NB4 (cell line): ENCODE measurements at regions not wholly inside any gene's neighbourhood (a gene's known extent, or its start where the extent isn't known, plus 50 kb on each side); places are given as distances from the start of the nearest gene placed in this dataset.
A peak's percentile ranks its signal among the peaks of the same experiment; 100 is the strongest.

Source experiments
- DNase-seq: peaks from one replicate; pipeline ENCODE4 v3.0.0; 2010; ENCODE audit warnings: low read depth
- H3K4me3 ChIP-seq: one replicate; pipeline ENCODE4 v1.5.1; 2011; ENCODE audit warnings: mild to moderate bottlenecking, low read depth, low read length, moderate library complexity
- CTCF ChIP-seq: IDR thresholded peaks from one replicate; pipeline ENCODE4 v1.5.1; 2012; ENCODE audit warnings: low read depth, low read length
- MAX ChIP-seq: IDR thresholded peaks from 2 replicates; pipeline ENCODE4 v1.6.1; 2011; ENCODE audit warnings: low read depth, low read length
- MYC ChIP-seq: IDR thresholded peaks from 2 replicates; pipeline ENCODE4 v1.6.1; 2011; ENCODE audit warnings: low read depth, low read length
- POLR2A ChIP-seq: IDR thresholded peaks from 2 replicates; pipeline ENCODE4 v1.6.1; 2011; ENCODE audit warnings: mild to moderate bottlenecking; ENCODE audit not compliant: insufficient read length; ENCODE audit errors: extremely low read depth

- TF ChIP-seq MAX (no peak), MYC (no peak), CTCF (no peak), POLR2A (no peak)
- DNase-seq, result no peak
- no peak overlapping the region for H3K4me3 ChIP-seq
Observed at GRCh38 chr4:106718548-106718947, 317.6 kb downstream of the DKK2 start.

GRCh38 chr4:106717091-106717490 is 319.0 kb downstream of the DKK2 start:
- H3K4me3 ChIP-seq, result no peak overlapping the region
- no peak for DNase-seq
- TF ChIP-seq POLR2A, result no peak
- TF ChIP-seq MYC, result no peak
- TF ChIP-seq MAX, result no peak
- no peak for TF ChIP-seq CTCF

- DNase-seq, result no peak
- no peak overlapping the region for H3K4me3 ChIP-seq
- TF ChIP-seq CTCF, result no peak
- TF ChIP-seq MYC, result no peak
- no peak for TF ChIP-seq POLR2A
- no peak for TF ChIP-seq MAX
Observed at GRCh38 chr4:106715825-106716224, 320.3 kb downstream of the DKK2 start.

GRCh38 chr4:106708464-106708816 is 327.7 kb downstream of the DKK2 start:
- H3K4me3 ChIP-seq, result no peak overlapping the region
- DNase-seq, result peak; percentile 58
- no peak for TF ChIP-seq POLR2A
- no peak for TF ChIP-seq MAX
- no peak for TF ChIP-seq MYC
- no peak for TF ChIP-seq CTCF

- no peak overlapping the region for H3K4me3 ChIP-seq
- peak; percentile 82 for DNase-seq
- no peak for TF ChIP-seq CTCF
- TF ChIP-seq MYC, result 0 out of 2 replicates have a peak, but pooled peaks have one; percentile 30
- peak; percentile 45 for TF ChIP-seq MAX
- TF ChIP-seq POLR2A, result no peak
Observed at GRCh38 chr4:106707776-106708463, 328.2 kb downstream of the DKK2 start.
